ENCODE measurements at regions not wholly inside any gene's neighbourhood (a gene's known extent, or its start where the extent isn't known, plus 50 kb on each side); places are given as distances from the start of the nearest gene placed in this dataset.

GRCh38 chr15:47603026-47603425 is 114.3 kb upstream of the SEMA6D start:
- no peak for TF ChIP-seq CTCF (conservative IDR thresholded peaks at IDR 0.05 in 1 of 2, IDR thresholded peaks at IDR 0.05 in 1 of 2; ENCODE audit: extremely low read depth in 1 of 2, insufficient read depth in 1 of 2, low read depth in 1 of 2, low read length in 2 of 2)
- no peak for TF ChIP-seq EZH2 (IDR thresholded peaks at IDR 0.05; ENCODE audit: borderline replicate concordance, low read length)
